ENCODE measurements at regions not wholly inside any gene's neighbourhood (a gene's known extent, or its start where the extent isn't known, plus 50 kb on each side); places are given as distances from the start of the nearest gene placed in this dataset.

DNA sequence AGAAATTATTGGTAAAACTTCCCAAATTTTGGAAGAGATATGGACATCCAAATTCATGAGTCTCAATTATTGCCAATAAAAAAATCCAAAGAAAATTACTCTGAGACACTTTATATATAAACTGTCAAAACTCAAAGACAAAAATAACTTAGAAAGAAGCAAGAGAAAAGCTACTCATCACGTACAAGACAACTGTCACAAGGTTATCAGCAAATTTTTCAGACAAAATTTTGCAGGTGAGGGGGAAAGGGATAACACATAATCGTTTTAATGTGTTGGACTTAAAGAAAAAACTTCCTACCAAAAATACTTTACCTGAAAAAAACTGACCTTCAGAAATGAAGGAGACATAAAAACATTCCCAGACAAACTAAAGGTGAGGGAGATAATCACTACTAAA is 272.5 kb downstream of the THBS2 start:
- Histone ChIP-seq H3K27ac (ENCODE audit: low read depth in 2 of 2, low read length in 2 of 2) (no peak overlapping the region), H3K9ac (ENCODE audit: low read depth in 1 of 2, low read length in 2 of 2) (no peak overlapping the region), H3K9me3 (ENCODE audit: control insufficient read depth in 2 of 2, low read length in 2 of 2) (peaks cover 0 to 4% of the 10 kb centered on the region in 2 donors), H3K4me1 (ENCODE audit: control insufficient read depth in 2 of 2, insufficient read depth in 2 of 2, low read length in 2 of 2) (no peaks in the 10 kb centered on the region), H3K36me3 (ENCODE audit: control insufficient read depth in 2 of 2, insufficient read depth in 2 of 2, low read length in 2 of 2) (no peaks in the 10 kb centered on the region), H3K27me3 (ENCODE audit: control insufficient read depth in 2 of 2, insufficient read depth in 2 of 2, low read length in 2 of 2) (no peaks in the 10 kb centered on the region), H3K4me3 (ENCODE audit: low read length in 2 of 2) (no peak overlapping the region)

DNA sequence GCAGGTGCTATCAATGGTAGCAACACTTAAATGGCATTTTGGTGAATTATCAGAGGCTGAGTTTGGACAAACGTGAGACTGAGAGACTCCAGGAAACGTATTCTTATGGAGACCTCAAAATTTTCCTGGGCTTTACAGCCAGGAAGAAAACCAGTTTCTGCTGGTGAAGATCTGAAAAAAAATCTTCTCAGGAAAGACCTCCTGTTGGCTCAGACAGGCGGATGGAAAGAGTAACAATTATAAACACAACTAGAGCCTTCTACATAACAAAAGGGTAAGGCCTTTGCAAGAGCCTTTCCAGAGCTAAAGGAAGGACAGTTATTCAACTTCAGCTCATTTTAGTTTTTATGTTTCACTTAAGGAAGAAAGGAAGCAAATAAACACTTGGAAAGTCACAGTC is 274.4 kb downstream of the THBS2 start:
- H3K27ac ChIP-seq (ENCODE audit: low read depth in 2 of 2, low read length in 2 of 2), result no peak overlapping the region

DNA sequence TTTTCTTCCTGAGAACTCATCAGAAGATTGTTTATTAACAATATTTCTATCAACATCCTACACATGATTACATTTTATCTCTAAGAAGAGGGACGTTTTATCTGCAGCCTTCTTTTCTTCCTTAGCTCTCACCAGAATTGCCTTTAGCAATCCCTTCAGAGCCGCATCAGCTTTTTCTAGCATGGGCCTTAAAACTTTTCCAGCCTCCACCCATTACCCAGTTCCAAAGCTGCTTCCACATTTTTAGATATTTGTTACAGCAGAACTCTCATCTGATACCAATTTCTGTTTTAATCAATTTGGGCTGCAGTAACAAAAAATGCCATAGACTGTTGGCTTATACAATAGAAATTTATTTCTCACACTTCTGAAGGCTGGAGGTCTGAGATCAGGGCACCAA is 281.5 kb downstream of the THBS2 start:
- Histone ChIP-seq H3K4me1 (ENCODE audit: control insufficient read depth in 2 of 2, insufficient read depth in 2 of 2, low read length in 2 of 2) (no peaks in the 10 kb centered on the region), H3K9ac (ENCODE audit: low read depth in 1 of 2, low read length in 2 of 2) (no peak overlapping the region), H3K4me3 (ENCODE audit: low read length in 2 of 2) (no peak overlapping the region), H3K9me3 (ENCODE audit: control insufficient read depth in 2 of 2, low read length in 2 of 2) (no peaks in the 10 kb centered on the region), H3K36me3 (ENCODE audit: control insufficient read depth in 2 of 2, insufficient read depth in 2 of 2, low read length in 2 of 2) (no peaks in the 10 kb centered on the region), H3K27ac (ENCODE audit: low read depth in 2 of 2, low read length in 2 of 2) (no peak overlapping the region), H3K27me3 (ENCODE audit: control insufficient read depth in 2 of 2, insufficient read depth in 2 of 2, low read length in 2 of 2) (no peaks in the 10 kb centered on the region)

More for the DNA sequence above, 274.4 kb downstream of the THBS2 start:
- Histone ChIP-seq H3K9ac (ENCODE audit: low read depth in 1 of 2, low read length in 2 of 2) (no peak overlapping the region), H3K4me3 (ENCODE audit: low read length in 2 of 2) (no peak overlapping the region), H3K4me1 (ENCODE audit: control insufficient read depth in 2 of 2, insufficient read depth in 2 of 2, low read length in 2 of 2) (no peaks in the 10 kb centered on the region), H3K36me3 (ENCODE audit: control insufficient read depth in 2 of 2, insufficient read depth in 2 of 2, low read length in 2 of 2) (no peaks in the 10 kb centered on the region), H3K9me3 (ENCODE audit: control insufficient read depth in 2 of 2, low read length in 2 of 2) (peaks cover 0 to 4% of the 10 kb centered on the region in 2 donors), H3K27me3 (ENCODE audit: control insufficient read depth in 2 of 2, insufficient read depth in 2 of 2, low read length in 2 of 2) (no peaks in the 10 kb centered on the region)

DNA sequence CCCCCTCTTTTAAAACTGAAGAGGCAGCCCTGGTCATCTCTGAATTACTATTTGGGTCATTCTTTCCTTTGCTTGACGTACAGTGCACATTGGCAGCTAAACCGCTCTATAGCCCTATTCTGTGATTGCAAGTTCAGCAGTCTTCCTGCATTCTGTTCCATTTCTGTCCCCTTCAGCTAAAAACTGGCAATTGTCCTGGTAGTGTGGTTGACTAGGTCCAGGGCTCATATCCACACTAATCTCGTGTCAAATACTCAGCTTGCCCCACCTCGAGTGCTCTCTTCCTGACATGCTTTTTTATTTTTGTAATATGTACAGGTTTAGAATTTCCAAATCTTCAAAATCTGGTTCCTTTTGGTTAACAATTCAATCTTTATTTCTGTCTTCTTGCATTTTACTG is 282.1 kb downstream of the THBS2 start:
- Histone ChIP-seq H3K27ac (ENCODE audit: low read depth in 2 of 2, low read length in 2 of 2) (no peak overlapping the region), H3K9ac (ENCODE audit: low read depth in 1 of 2, low read length in 2 of 2) (no peak overlapping the region), H3K27me3 (ENCODE audit: control insufficient read depth in 2 of 2, insufficient read depth in 2 of 2, low read length in 2 of 2) (no peaks in the 10 kb centered on the region), H3K4me3 (ENCODE audit: low read length in 2 of 2) (no peak overlapping the region), H3K4me1 (ENCODE audit: control insufficient read depth in 2 of 2, insufficient read depth in 2 of 2, low read length in 2 of 2) (no peaks in the 10 kb centered on the region), H3K9me3 (ENCODE audit: control insufficient read depth in 2 of 2, low read length in 2 of 2) (no peaks in the 10 kb centered on the region), H3K36me3 (ENCODE audit: control insufficient read depth in 2 of 2, insufficient read depth in 2 of 2, low read length in 2 of 2) (no peaks in the 10 kb centered on the region)

DNA sequence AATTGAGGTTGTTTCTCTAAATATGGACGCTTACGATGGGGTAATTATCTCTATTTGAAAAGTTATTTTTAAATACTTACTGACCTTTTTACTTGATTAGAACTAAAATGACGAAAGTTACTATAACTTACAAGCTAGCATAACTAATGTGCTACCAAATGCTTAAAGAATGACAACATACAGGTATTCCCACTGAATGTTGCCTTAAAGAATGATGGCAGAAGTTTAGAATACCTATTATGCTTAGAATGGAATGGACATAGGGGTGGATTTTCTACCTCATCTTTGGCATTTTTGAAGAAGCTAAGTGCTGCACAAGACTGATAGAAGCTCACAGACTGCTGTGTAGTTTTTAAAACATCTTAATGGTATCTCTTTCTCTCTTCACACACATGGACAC is 284.8 kb downstream of the THBS2 start:
- no peaks in the 10 kb centered on the region for H3K4me1 ChIP-seq (ENCODE audit: control insufficient read depth in 2 of 2, insufficient read depth in 2 of 2, low read length in 2 of 2)
- H3K9ac ChIP-seq (ENCODE audit: low read depth in 1 of 2, low read length in 2 of 2), result no peak overlapping the region
- H3K9me3 ChIP-seq (ENCODE audit: control insufficient read depth in 2 of 2, low read length in 2 of 2), result no peaks in the 10 kb centered on the region
- H3K36me3 ChIP-seq (ENCODE audit: control insufficient read depth in 2 of 2, insufficient read depth in 2 of 2, low read length in 2 of 2), result no peaks in the 10 kb centered on the region
- no peak overlapping the region for H3K4me3 ChIP-seq (ENCODE audit: low read length in 2 of 2)
- H3K27ac ChIP-seq (ENCODE audit: low read depth in 2 of 2, low read length in 2 of 2), result no peak overlapping the region
- H3K27me3 ChIP-seq (ENCODE audit: control insufficient read depth in 2 of 2, insufficient read depth in 2 of 2, low read length in 2 of 2), result no peaks in the 10 kb centered on the region

DNA sequence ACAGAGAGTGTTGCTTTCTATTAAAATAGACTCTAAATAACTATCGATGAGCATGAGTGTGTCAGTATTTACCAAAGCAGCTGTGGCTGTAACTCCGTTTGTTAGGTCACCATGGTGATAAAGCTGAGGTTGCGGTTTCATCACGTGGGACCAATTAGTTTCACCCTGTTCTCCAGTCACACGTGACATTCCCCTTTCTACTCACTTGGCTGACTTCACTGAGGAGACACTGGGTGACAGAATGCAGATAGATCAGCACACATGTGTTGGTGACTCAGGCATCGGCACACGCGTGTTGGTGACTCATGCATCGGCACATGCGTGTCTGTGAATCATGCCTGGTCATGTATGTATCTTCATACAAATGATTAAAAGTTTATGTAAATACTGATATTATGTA is 285.4 kb downstream of the THBS2 start:
- no peak overlapping the region for H3K27ac ChIP-seq (ENCODE audit: low read depth in 2 of 2, low read length in 2 of 2)
- H3K9me3 ChIP-seq (ENCODE audit: control insufficient read depth in 2 of 2, low read length in 2 of 2), result no peaks in the 10 kb centered on the region
- H3K4me3 ChIP-seq (ENCODE audit: low read length in 2 of 2), result no peak overlapping the region

DNA sequence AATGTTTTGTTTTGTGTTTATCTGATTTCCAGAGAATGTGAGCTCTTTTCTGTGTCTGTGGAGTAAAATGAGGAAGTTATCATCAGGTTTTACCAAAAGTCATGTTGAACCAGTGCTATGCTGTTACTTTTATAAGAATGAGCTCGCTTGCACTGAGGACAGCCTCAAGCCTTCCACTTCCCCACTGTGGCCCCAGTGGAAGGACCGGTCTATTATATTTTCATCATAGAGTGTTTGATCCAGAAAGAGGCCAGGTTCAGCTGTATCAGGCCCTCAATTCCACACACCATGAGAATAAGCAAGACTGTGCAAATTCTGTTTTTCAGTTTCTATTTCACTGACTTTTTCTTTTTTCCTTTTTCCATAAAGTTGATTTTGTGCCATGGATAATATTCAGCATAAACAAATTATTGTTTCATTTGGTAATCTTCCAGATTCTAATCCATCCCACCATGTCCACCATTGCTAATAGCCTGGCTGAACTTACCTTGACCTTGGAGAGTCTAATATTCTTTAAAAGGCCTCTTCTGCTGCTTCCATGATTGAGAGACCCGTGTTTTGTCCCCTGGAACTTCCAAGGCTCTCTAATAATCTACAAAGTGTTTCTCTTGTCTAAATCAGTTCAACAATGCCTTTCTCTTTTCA is 286.2 kb downstream of the THBS2 start:
- H3K27ac ChIP-seq (ENCODE audit: low read depth in 2 of 2, low read length in 2 of 2), result no peak overlapping the region
- H3K9me3 ChIP-seq (ENCODE audit: control insufficient read depth in 2 of 2, low read length in 2 of 2), result no peaks in the 10 kb centered on the region
- H3K4me1 ChIP-seq (ENCODE audit: control insufficient read depth in 2 of 2, insufficient read depth in 2 of 2, low read length in 2 of 2), result no peaks in the 10 kb centered on the region
- H3K9ac ChIP-seq (ENCODE audit: low read depth in 1 of 2, low read length in 2 of 2), result no peak overlapping the region
- no peaks in the 10 kb centered on the region for H3K27me3 ChIP-seq (ENCODE audit: control insufficient read depth in 2 of 2, insufficient read depth in 2 of 2, low read length in 2 of 2)
- H3K4me3 ChIP-seq (ENCODE audit: low read length in 2 of 2), result no peak overlapping the region
- no peaks in the 10 kb centered on the region for H3K36me3 ChIP-seq (ENCODE audit: control insufficient read depth in 2 of 2, insufficient read depth in 2 of 2, low read length in 2 of 2)

More for the DNA sequence above, 285.4 kb downstream of the THBS2 start:
- Histone ChIP-seq H3K9ac (ENCODE audit: low read depth in 1 of 2, low read length in 2 of 2) (no peak overlapping the region), H3K27me3 (ENCODE audit: control insufficient read depth in 2 of 2, insufficient read depth in 2 of 2, low read length in 2 of 2) (no peaks in the 10 kb centered on the region), H3K4me1 (ENCODE audit: control insufficient read depth in 2 of 2, insufficient read depth in 2 of 2, low read length in 2 of 2) (no peaks in the 10 kb centered on the region), H3K36me3 (ENCODE audit: control insufficient read depth in 2 of 2, insufficient read depth in 2 of 2, low read length in 2 of 2) (no peaks in the 10 kb centered on the region)

DNA sequence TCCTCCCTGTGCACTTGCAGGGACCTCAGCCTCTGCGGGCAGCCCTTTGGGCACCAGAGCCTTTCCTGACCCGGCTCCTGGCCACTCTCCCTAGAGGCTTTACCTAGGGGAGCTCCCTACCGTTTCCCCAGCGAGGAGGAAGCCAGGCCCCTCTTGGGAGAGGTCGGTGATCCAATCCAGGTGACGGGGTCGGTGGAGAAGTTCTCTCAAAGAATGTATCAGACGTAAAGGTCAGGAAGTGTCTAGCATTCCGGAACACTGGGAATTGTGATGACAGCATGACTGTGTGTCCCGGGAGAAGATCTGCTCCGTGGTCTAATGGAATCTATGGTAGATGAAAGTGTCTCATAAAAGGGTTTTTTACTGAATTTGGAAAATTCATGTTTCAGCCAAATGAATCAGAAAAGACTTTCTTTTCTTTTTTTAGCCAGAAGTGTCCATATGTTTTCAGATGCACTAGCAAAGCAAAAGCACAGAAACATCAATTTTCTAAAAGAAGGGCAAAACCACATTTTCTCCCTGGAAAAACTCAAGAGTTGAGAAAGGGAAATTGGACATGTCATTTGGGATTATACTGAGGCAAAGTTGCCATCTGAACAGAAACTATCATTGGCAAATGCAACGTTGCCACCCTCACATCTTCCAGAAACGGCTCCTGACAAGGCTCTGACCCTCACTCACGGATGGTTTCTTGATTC is 289.4 kb downstream of the THBS2 start:
- Histone ChIP-seq H3K4me3 (ENCODE audit: low read length in 2 of 2) (no peak overlapping the region), H3K4me1 (ENCODE audit: control insufficient read depth in 2 of 2, insufficient read depth in 2 of 2, low read length in 2 of 2) (no peaks in the 10 kb centered on the region), H3K36me3 (ENCODE audit: control insufficient read depth in 2 of 2, insufficient read depth in 2 of 2, low read length in 2 of 2) (no peaks in the 10 kb centered on the region), H3K9me3 (ENCODE audit: control insufficient read depth in 2 of 2, low read length in 2 of 2) (no peaks in the 10 kb centered on the region), H3K9ac (ENCODE audit: low read depth in 1 of 2, low read length in 2 of 2) (no peak overlapping the region), H3K27ac (ENCODE audit: low read depth in 2 of 2, low read length in 2 of 2) (no peak overlapping the region), H3K27me3 (ENCODE audit: control insufficient read depth in 2 of 2, insufficient read depth in 2 of 2, low read length in 2 of 2) (no peaks in the 10 kb centered on the region)

DNA sequence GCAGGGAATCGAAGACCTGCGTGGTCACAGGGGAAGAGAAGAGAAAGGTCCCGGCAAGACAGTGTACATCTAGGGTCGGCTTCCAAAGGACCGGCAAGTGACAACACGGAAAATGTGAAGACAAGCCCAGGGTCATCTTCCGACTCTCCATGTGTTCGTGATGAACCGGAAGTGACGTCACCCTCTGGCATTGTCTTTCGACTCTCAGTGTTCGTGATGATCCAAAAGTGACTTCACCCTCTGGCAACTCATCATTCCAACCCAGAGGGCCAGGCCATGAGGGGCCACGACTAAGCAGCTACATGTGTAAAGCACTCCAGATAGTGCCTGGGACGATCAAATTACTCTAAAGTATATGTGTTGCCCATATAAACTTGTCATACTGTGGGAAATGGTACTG is 290.8 kb downstream of the THBS2 start:
- Histone ChIP-seq H3K4me1 (ENCODE audit: control insufficient read depth in 2 of 2, insufficient read depth in 2 of 2, low read length in 2 of 2) (no peaks in the 10 kb centered on the region), H3K36me3 (ENCODE audit: control insufficient read depth in 2 of 2, insufficient read depth in 2 of 2, low read length in 2 of 2) (no peaks in the 10 kb centered on the region), H3K27ac (ENCODE audit: low read depth in 2 of 2, low read length in 2 of 2) (no peak overlapping the region), H3K9ac (ENCODE audit: low read depth in 1 of 2, low read length in 2 of 2) (no peak overlapping the region), H3K4me3 (ENCODE audit: low read length in 2 of 2) (no peak overlapping the region), H3K9me3 (ENCODE audit: control insufficient read depth in 2 of 2, low read length in 2 of 2) (no peaks in the 10 kb centered on the region), H3K27me3 (ENCODE audit: control insufficient read depth in 2 of 2, insufficient read depth in 2 of 2, low read length in 2 of 2) (no peaks in the 10 kb centered on the region)

DNA sequence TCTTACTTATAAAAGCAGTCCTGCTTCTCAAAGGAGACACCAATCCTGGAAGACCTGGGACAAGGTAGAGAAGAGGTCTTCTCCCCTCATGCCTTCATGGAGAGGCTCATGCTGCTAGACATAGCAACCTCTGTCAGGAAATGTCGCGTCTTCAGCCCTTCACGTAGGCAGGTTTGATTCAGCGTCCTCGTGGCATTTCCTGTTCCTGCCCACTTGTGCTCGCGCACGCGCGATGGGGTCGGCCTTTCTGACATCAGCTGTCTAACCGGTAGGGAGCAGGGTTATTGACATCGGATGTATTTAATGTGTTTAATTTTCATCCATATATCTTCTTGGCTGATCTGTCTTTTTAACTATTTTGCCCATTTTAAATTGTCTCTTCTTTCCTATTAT is 292.4 kb downstream of the THBS2 start:
- no peaks in the 10 kb centered on the region for H3K27me3 ChIP-seq (ENCODE audit: control insufficient read depth in 2 of 2, insufficient read depth in 2 of 2, low read length in 2 of 2)
- no peak overlapping the region for H3K9ac ChIP-seq (ENCODE audit: low read depth in 1 of 2, low read length in 2 of 2)
- H3K9me3 ChIP-seq (ENCODE audit: control insufficient read depth in 2 of 2, low read length in 2 of 2), result no peaks in the 10 kb centered on the region
- no peak overlapping the region for H3K27ac ChIP-seq (ENCODE audit: low read depth in 2 of 2, low read length in 2 of 2)
- H3K4me3 ChIP-seq (ENCODE audit: low read length in 2 of 2), result no peak overlapping the region
- H3K36me3 ChIP-seq (ENCODE audit: control insufficient read depth in 2 of 2, insufficient read depth in 2 of 2, low read length in 2 of 2), result no peaks in the 10 kb centered on the region
- no peaks in the 10 kb centered on the region for H3K4me1 ChIP-seq (ENCODE audit: control insufficient read depth in 2 of 2, insufficient read depth in 2 of 2, low read length in 2 of 2)
